Femur (tissue), 1 donor: ENCODE measurements at regions not wholly inside any gene's neighbourhood (a gene's known extent, or its start where the extent isn't known, plus 50 kb on each side); places are given as distances from the start of the nearest gene placed in this dataset.

ENCODE experiments used
- DNase-seq: peaks from one replicate; pipeline ENCODE4 v3.0.0-alpha.2; 2017

DNA sequence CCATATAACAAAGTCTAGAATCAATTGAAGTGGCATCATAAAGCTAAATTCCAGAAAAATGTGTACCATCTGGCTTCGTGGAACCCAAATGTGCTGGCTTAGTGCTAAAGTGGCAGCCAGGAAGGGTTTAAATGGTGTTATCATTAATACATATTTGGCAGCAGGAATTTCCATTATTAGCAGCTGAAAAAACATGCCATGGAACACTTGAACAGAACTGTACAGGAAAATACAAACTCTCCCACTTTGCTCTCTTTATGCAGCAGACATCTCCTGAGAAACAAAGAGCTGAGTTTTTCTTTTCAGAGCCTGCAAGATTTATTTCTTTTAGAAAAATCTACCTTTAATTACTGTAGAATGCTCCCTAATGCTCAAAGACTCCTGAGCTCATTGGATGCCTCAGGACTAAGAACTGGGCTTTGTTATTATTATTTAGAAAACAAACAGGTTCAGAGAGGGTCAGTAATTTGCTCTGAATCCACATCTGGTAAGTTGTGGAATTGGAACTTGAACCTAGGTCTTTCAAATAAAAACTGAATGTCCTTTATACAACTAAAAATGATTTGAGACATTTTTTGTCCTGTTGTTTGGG, 179.0 kb downstream of the LACC1 start:
- DNase-seq = peak; percentile 30

DNA sequence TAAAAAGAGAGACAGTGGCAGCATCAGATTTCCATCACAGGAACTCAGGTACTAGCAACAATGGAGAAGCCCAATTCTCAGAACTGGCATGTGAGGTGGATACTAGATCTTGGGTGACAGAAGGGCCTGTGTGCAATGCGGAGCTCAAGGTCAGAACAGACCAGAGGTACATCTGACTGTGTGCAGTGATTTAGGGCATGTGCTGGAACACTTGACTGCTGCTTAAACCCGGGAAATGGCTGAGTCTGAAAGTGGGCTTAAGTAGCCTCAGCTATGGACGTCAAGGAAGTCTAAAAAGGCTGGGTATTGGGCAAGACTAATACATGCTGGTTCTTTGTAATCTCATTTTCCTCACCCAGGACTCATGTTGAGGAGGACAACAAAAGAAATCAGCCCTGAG, 182.2 kb downstream of the LACC1 start:
- no peak for DNase-seq

DNA sequence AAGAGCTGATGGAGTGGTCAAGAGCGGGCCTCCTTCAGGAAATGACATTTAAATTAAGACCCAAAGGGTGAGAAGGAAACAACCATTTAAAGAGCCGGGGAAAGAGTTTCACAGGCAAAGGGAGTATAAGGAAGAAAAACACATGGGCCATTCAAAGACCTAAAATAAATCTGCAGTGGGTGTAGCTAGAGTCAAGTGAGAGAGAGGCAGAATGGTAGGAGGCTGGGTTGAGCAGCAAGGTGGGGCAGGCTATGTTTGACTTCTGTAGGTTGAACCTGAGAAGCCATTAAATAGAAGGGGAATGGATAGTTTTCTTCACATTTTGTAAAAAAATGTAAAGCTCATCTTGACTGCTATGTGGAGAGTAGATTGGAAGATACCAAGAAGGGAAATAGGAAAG, 183.8 kb downstream of the LACC1 start:
- DNase-seq = no peak

DNA sequence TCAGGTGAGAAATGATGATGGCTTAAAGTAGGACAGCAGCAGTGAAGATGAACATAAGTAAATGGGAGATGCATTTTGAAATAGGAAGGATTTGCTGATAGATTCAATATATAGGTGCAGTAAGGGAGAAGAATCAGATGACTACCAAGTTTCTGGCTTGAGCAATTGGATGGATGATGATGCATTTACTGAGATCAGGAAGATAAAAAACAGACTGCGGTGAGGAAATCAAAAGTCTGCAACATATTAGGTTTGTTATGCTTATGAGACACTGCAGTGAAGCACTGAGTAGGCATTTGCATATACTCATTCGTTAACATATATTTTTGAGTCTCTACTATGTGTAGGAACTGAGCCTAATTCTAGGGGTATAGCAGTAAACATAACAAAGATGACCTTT, 184.2 kb downstream of the LACC1 start:
- no peak for DNase-seq

DNA sequence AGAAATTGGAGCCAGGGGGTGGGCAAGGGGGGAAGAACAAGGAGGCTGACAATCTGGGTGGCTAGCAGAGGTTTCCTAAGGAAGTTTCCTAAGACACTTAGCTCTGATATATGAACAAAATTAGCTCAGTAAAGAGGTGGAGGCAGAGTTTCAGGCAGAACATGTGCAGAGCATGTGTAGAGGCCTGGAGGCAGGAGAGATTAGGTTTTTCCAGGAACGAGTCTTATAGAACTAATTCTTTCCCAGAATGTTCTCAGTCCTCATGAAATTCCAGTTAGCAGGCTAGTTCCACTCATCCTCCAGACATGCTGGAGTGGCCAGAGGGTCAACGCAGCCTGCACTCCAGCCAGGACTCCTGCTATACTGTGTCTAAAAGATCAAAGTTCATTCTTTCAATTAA, 184.7 kb downstream of the LACC1 start:
- DNase-seq = no peak

DNA sequence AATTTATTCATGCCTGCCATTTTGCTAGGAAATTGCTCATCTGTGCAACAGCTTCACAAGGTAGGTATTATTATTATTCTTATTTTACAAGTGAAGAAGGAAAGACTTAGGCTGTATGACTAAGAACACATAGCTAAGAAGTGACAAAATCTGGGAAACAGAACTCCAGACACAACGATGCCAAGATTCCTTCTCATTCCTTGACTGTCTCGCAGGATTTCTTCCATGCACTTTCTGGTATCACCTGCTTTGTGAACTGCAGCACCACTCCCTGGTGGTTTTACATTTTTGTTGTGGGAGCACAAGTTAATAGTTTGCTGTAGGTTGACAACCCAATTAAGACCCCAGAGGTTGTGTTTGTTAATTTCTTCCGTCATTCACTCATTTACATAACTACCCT, 188.5 kb downstream of the LACC1 start:
- DNase-seq = no peak

DNA sequence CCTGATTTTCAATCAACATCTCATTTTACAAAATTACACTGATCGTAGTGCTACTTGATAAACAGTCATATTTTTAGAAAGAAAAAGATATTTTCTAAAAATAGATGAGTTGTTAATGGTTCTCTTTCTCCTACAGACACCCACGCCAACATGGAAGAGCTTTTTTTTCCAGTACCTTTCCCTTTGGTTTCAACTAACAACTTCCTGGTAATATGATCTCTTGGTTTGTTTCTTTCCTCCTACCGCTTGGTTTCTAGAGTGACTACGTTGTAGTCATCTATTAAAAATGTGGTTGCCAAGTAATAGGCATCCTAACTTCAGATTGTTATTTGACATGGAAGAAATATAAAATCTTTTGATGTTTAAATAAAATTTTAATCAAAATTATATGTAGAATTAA, 189.0 kb downstream of the LACC1 start:
- DNase-seq = no peak

DNA sequence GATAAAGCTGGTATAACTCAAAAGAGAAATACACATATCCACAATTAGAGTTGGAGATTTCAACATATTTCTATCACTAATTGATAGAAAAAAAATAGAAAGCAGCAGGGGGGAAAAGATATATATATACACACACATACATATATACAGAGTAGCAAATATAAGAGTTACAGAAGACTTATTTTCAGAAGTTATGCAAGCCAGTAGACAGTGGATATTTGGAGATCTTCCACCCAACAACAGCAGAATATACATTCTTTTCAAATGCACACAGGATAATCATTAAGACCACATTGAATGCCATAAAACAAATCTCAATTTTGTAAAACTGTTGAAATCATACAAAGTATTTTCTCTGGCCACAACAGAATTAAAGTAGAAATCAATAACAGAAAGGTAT, 192.8 kb downstream of the LACC1 start:
- no peak for DNase-seq

DNA sequence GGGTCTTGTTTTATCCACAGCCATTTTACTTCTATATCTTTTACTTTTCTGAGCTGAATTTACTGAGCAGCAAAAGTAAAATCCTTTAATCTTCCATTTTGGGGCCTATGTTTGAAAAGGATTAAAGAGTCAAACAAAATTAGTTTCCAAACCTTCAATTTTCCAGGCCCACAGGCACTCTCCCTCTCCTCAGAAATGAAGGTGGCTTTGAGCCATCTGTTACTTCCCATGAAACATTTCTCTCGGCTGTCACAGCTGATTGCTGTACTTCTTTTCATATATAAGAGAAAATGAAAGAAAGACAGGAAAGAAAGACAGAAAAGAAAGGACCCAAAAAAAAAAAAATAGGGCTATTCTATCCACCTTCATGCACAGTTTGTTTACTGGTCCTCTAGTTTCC, 194.9 kb downstream of the LACC1 start:
- DNase-seq = no peak

DNA sequence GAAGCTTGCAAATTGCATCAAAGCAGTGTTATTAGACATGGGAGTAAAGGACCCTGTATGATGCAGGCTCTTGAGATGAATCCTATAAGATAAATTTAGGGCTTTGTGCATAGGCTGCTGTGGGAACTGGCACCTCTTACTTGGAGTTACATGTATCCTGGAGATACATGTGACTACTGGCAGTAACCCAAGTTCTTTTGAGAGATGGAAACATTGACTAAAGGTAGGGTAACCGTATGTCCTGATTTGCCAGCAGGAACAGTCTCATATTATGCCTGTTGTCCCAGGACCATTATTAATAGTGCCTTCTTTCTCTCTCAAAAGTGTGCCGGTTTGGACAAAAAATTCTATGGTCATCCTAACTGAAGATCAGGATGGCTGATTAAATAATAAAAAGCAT, 195.4 kb downstream of the LACC1 start:
- DNase-seq = no peak

DNA sequence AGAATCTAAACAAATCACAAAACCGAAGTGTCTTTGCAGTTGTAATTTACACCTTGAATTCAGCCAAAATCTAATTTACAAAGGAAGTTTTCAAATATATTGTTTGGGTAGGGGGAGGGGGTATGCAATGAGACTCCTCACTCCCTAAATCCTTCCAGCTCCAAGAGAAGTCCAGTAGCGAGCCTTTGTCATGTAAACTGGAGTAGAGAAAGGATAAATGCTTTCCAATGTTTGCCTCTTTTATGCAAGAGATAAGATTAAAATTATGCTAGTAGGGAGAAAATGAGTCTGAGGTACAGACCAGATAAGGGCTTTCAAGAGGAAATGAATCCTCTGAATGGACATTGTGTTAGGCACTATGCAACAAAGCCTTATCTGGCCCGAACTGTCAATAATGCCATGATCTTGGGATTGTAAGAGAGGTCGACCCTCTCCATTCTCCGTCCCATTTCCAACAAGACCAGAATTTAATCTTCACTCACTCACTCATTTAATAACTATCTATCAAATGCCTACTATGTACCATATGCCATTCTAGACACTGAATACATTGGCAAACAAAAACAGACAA, 199.2 kb downstream of the LACC1 start:
- DNase-seq = no peak

DNA sequence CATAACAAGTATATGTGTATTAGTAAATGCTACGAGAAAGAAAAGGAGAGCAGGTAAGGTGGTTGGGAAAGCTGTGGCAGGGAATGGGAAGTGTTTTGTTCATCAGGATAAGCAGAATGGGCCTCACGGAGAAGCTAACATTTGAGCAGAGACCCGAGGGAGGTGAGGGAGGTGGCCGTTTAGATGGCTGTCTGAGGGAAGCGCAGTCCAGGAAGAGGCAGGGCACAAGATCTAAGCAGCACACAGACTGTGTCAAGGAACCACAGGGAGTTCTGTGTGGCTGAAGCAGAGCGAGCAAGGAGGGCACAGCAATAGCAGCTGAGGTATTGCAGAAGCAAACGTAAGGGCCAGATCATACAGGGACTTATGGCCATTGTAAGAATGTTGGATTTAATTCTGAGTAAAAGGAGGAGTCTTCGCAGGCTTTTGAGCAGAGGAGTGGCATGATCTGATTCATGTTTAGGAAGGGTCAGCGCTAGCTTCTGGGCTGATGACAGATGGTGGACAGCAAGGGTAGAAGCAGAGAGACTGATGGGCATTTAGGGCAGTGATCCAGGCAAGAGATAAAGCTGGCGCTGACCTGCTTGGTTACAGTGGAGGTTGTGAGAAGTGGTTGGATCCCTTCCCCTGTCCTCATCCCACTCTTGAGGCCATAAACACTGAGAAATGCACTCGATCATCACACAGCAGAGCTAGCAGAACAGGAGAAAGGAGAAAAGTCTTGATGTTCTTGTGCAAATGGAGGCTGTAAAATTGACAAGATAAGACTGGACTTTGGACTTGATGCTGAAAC, 199.9 kb downstream of the LACC1 start:
- no peak for DNase-seq

DNA sequence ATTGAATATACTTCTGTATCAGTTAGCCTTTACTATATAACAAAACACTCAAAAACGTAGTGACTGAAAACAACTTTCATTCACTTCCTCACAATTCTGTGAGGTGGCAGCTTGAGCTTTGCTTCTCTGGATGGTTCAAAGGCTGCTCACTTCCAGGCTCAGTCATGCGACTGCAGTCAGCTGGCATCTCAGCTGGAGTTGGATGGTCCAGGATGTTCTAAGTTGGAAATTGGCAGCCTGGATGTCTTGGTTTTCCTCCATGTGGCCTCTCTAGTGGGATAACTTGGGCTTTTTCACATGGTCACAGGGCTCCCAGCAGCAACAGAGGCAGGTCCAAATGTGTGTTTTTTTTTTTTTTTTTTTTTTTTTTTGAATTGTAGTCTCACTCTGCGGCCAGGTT, 204.4 kb downstream of the LACC1 start:
- DNase-seq = no peak

DNA sequence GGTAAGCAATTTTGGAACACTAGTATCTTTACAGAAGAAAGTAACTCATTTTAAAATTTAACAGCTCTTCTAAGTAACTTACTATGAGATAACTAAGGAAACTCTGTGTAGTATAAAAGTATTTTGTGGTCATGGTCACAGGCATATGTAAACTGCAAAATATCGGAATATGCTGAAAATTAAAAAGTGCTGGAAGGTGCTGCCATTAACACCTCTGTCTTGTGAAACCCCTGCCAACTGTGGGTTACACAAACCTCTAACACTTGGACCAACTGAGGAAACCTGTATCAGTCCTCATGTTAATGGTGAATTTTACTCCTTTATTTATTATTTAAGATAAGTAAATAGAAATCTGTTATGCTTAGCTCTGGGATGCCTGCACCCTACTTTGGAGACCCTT, 206.7 kb downstream of the LACC1 start:
- no peak for DNase-seq

DNA sequence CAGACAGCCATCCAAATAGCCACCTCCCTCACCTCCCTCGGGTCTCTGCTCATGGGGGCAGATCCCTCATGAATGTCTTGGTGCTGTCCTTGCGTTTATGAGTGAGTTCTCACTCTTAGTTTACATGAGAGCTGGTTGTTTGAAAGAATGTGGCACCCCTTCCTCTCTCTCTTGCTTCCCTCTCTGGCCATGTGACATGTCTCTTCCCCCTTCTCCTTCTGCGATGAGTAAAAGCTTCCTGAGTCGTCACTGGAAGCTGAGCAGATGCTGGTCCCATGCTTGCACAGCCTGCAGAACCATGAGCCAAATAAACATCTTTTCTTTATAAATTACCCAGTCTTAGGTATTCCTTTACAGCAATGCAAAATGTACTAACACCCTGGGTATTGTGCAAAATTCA, 208.7 kb downstream of the LACC1 start:
- DNase-seq = no peak

DNA sequence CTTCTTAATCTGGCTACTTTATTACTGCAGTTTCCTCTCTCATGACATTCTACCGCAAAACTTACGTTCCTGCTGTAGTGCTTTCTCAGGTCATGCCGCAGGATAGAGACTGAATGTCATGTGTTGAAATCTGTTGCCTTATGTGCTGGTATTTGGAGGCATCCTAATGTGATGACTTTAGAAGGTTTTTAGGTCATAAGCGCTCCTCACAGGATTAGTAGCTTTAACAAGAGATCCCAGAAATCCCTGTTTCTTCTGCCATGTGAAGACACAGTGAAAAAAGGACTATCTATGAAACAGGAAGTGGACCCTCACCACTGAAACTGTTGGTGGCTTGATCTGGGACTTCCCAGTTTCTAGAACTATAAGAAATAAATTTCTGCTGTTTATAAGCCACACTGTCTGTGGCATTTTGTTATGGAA, 209.3 kb downstream of the LACC1 start:
- no peak for DNase-seq

DNA sequence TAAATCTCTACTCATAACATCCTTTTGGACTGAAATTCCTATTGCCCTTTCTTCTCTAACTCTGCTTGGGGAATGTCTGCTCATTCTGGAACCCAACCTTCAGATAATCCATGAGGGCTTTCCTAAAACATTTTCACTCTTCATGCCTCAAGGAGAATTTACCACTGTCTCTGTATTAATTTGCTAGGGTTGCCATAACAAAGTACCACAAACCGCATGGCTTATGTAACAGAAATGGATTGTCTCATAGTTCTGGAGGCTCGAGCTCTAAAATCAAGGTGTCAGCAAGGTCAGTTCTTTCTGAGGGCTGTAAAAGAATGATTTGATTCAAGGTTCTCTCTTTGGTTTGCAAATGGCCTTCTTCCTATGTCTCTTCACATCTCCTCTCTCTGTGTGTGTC, 209.7 kb downstream of the LACC1 start:
- DNase-seq = no peak

DNA sequence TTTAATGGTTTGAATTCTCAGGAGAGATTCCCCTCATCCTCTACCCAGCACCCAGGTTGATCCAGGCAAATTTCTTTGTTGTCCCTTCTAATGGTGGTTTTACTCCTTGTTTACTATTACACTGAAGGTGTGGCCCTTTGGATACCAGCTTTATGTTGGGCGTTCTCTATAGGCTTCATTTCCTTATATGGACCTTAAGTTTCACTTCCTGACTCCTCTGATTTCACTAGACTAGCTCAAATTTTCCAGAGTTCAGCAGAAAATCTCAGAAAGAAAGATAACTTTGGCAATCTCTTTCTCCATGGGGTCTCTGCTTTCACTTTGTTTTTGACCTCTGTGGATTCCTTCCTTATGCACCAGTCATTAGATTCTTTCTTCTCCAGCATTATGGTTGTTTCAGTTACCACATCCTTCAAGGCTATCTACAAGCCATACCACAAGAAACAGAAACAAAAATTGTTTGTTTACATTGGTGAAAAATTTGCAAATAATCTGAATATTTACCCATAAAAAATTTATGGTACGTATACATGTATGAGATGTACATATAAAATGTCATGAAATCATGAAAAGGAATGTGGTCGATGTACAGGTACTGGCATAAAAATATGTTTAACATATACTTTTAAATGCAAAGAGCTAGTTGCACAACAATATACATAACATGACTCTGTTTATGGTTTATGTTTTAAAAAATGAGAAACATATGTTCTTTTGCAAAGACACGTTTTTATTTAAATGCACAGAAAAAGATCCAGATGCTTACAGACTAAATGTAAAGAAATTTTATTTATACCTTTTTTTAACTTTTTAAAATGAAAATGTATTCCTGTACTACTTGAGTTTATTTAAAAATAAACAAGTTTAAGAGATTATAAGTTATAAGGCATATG, 212.6 kb downstream of the LACC1 start:
- DNase-seq = no peak

DNA sequence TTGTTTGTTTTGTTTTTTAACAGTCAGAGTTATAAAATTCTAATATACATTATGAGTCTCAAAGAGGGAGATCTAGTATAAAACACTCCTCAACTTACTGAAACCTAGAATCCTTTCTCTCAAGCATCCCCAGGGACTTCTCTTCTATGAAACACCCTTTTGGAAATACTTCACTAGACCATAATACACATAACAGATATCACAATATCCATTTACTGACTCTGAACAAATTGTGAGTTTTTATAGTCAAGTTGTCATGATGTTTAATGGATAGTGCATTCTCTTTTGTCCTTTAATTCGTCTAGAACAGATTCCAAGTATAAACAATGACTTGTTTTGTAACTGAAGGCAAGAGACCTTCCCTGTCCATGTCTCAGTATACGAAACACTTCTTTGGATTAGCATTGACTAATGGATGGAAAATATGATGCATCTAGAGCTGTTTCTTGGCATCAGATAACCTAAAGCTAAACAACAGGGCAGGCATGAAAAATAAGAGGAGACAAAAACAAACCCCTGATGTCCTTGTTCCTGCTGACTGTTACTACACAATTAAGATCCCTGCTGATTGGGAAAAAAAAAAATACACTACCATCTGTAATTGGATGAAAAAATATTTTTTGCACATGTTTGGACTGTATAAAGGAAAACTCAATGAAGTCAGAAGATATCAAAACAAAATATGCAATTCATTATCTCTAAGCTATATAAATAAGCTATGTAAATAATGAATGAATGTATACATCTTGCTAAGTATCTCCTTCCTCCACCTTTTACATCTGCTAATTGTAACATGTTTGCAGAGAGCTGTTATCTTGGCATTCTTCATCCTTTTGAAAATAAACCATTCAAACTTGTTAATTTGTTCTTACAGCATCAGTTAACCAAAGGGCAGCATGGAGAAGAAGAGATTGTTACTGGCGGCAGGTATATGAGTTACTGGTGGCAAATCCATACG, 214.2 kb downstream of the LACC1 start:
- no peak for DNase-seq

DNA sequence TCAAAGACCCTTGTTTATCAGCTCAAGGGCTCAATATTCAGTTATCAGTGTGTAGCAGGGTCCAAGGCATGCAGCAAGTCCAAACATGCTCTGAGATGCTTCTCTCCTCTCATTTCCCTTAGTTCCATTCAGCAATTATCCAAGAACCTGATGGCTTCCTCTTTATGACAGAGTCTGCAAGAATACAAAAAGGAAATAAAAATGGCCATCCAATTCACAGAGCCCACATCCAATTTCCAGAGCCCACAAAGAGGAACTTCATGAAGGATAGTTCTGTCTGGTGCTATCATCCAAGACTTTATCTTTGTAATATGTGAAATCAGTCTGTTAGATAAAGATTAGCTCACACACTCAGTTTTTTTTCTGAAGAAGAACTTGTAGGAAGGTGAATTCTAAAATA, 217.2 kb downstream of the LACC1 start:
- no peak for DNase-seq

DNA sequence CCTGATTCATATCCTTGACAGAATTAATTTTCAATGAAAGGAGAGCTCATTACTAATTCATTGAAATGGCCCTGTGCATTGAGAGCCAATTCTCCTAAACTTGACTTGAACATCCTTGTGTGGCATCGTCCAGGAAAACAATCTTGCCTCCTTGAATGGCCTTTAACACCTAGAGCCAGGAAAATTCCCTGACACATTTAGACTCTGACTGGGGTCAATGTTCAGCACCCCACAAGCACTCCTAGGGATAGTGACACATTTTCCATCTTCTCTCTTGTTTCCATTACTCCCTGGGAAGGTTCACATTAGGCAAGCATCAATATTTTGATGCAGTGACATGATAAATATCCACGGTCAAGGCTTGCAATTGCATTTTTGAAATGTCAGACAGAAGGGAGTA, 218.9 kb downstream of the LACC1 start:
- DNase-seq = no peak

DNA sequence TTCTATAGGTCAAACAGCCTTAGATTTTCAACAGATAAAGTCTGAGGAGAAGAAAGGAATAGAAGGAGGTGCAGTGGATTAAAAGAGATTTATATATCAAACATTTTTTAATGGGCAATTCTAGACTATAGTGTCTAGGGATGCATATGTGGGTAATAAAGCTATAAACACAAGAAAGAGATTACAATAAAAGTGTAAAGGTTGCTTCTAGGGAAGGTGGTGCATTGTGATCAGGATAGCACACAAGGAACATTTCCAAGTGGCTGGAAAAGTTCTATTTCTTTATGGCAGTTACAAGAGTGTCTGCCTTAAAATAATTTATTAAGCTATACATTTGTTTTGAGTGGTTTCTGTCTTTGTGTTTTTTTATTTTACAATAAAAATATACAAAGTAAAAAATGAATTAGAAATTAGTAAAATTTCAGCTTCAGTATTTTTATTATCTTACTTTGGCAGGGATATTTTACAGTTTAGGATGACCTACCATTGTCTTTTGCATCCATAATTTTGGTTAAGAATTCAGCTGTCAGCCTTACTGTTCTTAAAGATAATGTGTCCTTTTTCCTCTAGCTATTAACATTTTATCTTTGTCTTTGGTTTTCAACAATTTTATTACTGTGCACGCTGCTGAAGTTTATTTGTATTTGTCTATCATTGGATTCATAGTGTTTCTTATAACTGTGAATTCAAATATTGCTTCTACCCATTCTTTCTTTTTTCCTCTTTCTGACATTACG, 221.8 kb downstream of the LACC1 start:
- DNase-seq = no peak
